ENCODE measurements at regions not wholly inside any gene's neighbourhood (a gene's known extent, or its start where the extent isn't known, plus 50 kb on each side); places are given as distances from the start of the nearest gene placed in this dataset.

DNA sequence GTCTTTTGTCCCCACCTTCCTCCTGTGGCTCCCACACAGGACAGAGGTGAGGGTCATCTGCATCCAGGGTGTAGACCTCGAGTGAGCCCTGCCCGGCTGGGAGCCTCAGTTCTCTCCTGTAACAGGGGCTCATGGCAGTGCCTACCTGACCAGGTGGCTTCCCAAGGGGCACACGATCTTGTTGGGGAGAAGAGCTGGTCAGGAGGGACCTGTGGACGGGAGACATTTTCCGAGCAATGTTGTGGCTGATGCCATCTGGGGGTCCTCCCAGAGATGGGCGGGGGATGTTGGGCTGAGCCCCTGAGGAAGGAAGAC, 51.9 kb downstream of the CEBPB start:
- no peak for DNase-seq (ENCODE audit: low spot score)

DNA sequence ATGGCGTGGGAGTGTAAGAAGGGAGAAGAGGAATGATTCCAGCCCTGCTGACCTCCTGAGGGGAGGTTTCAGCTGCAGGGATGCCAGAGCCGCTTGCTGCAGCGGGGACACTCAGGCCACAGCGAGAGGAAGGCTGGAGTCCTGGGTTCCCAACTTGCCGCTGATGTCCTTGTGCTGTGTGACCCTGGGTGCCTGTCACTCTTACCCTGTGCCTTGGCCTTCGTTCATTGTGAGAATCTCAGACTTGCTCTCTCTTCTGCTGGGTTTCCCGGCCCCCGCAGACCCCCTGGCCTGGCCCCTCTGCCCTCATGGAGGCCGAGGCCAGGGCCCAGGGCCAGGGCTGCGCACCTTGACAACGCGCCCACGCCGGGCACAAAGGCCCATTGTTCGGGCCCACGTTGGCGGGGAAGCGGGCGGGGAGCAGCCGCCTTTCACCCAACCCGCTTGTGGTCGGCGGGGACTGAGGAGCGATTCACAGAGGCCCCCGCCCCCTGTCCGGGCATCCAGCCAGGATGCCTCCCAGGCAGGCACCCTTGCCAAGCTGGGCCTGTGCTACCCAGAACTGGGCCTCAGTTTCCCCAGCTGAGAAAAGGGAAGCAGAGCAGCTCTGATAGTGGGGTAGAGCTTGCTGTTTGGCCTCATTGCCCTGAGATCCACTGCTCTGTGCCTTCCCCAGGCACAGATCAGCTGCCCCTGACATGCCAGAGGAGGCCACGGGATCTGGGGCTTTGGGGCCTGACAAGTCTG, 52.4 kb downstream of the CEBPB start:
- no peak for DNase-seq (ENCODE audit: low spot score)

DNA sequence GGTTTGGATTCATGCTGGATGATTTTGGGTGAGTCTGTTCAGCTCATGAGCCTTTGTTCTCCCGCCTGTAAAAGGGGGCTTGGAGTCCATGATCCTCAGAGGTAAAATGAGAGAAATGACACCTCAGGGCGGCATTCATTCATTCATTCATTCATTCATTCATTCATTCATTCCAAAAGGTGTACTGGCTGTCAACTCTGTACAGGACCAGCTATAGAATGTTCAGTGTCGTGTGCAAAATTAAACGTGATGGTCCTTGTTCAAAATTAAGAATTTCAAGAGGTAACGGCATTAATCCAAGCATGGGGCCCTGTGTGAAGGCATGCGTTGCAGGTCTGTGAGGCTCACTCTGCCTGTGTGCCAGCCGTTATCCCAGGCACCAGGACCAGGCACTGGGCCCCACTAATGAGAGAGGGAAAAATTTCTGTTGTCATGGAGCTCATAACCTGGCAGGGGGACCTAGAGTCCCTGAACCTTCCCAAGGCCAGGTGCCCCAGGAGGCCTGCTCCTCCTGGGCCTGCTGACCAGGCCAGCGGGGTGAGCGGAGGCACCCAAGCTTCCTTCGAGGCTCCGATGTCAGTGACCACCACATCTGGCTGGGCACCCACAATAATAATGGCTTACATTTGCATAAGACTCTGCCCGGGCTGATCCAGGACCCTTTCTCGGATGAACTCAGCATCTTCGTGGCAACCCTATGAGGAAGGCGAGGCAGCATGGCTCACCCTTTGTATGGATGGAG, 53.2 kb downstream of the CEBPB start:
- DNase-seq (ENCODE audit: low spot score), result no peak

DNA sequence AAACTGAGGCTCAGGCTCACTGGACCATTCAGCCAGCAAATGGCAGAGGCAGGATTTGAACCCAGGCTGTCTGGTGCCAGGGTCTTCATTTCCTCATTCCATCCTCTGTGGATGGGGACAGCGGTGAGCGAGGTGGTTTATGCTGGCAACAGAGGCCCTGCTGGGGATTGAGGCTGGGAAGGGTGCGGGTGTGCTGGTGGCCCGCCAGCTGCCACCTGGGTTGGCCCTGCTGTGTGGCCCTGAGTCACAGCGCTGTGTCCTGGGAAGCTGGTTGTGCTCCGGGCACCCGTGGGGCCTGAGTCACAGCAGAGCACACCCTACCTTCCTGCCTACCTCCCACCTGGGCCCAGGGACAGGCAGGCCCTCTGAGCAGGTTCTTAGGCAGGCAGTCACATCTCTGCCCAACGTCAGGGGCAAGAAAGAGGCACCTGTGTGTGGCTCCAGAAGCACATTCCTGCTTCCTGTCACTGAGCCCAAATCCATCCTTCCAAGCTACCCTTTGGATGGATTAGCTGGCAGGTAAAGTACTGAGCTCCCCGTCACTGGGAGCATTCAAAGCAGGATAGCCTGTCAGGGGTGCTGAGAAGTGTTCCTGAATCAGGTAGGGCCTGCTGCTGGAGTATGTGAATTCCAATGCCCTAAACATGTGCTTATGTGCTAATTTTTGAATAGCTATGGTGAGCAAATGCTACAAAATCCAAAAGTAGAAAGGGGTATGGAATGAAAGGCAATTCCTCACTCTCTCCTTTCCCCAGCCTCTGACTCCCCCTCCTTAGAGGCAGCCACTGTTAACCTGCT, 53.9 kb downstream of the CEBPB start:
- DNase-seq (ENCODE audit: low spot score), result no peak

DNA sequence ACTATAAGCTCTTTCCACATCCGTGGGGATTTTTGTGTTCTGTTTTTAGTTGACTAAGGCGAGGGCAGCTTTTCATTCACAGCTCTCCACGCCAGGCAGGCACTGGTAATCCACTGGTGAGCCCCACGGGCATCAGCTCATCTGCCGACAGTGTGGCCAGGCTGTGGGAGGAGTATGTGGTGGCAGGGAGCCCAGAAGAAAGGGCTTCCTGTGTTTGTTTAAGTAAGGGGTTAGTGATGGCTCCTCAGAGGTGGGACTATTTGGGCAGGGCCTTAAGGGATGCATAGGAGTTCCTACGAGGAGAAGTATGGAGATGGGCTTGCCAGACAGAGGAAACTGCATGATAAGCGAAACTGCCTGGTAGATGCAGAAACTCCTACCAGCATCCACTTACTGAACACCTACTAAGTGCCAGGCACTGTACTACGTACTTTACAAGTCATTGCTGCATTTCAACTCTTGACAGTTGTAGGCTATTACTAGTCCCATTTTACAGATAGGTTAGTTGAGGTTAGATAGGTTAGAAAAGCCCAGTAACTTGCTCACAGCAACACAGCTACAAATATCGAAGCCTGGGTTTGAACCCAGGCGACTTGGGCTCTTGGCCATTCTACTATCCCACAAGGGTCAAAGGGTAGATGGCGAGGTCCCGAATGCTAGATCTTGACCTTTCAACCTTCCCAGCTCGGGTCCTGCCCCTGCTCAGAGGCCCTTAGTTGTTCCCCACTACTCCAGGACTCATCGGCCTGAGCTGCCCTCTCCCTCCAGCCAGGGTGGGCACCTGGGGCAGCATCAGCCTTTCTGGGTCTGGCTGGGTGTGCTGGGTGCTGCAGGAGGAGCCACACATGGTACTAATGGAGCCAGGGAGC, 55.1 kb downstream of the CEBPB start:
- DNase-seq (ENCODE audit: low spot score), result no peak

DNA sequence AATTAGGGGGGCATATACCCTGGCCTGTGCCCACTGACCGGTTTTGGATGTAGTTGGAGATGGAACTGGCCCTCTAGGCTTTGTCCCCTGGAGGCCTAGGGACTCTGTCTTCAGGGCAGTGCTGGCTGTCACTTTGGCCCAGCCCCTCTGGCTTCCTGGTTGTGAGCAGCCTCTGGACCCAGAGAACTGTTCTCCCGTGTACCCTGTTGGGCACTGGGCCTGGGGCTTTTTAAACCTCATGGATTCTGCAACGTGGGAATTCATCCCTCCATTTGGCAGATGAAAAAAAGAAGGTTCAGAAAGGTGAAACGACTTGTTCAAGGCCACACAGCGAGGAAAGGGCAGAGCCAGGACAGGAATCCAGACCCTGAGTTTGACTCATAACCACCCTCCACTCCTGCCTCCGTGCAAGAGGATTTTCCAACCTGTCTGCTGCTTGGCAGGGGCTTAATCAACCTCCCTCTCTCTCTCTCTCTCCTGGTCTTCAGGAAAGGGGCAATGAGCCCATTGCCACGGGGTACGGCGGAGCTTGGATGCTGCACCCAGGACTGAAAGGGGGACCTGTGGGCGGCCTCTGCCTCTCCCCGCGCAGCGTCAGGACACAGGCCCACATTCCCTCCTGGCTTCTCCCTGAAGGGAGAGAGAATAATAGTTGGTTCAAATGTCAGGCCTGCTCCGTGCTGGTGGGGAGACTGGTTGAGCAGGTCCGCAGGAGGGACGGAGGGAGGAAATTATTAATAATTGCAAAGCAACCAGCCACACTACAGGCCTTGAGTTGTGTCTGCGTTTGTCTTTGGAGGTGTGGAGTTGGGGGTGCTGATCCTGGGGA, 56.0 kb downstream of the CEBPB start:
- DNase-seq (ENCODE audit: low spot score), result no peak

DNA sequence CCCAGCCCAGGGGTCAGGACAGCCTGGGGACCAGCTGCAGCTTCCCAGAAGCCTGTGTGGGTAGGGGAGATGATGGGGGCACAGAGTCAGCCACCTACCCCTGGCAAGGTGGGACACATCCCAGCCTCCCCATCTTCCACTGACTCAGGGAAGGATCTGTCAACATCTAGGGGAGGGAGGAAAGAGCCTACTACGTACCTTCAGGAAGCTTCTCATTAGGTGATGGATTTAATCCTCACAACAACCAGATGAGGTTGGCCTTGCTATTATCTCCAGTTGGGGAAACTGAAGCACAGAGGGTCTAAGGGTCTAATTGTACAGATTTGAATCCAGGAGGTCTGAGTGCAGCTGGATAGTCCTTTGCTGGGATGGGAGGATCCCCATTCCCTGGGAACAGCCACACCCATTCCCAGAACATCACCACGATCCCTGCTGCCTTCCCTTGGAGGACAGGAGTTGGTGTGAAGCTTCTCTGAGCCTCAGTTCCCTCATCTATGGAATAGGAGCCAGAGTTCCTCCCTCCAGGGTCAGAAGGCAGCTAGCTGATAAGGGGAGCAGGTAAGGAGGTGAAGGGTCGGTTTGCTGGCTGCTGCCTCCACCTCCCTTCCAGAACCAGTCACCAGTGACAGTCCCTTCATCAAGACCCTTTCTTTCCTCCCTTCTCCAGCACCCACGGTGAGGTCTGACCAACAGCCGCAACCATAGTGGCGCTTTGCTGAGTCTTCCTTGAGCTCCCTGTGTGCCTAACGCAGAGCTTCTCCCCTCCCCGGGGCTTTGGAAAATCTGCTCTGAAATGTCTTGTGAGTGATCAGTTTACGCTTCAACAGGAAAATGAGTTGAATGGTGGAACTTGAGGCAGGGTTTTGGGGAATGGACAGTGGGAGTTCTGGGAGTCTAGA, 56.8 kb downstream of the CEBPB start:
- DNase-seq (ENCODE audit: low spot score), result no peak

DNA sequence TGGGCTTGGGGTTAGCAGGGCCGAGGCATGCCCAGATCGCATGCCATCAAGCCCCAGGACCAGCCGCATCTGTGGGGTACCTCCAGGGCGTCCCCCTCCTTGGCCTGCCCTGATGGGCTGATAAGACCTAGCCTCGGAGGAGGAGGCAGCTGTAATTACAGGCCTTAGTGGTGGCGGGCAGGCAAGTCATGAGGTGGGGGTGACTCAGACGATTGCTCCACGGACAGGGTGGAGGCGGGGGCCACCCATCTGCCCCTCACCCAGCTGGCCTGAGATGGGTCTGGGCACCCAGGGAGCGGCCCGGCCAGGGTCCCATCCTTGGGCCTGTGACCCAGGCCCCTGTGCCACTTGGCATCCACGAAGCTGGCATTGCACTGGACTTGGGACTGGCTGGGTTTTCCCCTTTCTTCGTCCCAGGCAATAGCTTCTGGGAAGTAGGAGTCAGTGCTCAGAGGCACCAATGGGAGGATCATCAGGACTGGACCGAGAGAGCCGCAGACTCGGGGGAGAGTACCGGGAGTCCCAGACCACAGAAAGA, 57.5 kb downstream of the CEBPB start:
- no peak for DNase-seq (ENCODE audit: low spot score)

DNA sequence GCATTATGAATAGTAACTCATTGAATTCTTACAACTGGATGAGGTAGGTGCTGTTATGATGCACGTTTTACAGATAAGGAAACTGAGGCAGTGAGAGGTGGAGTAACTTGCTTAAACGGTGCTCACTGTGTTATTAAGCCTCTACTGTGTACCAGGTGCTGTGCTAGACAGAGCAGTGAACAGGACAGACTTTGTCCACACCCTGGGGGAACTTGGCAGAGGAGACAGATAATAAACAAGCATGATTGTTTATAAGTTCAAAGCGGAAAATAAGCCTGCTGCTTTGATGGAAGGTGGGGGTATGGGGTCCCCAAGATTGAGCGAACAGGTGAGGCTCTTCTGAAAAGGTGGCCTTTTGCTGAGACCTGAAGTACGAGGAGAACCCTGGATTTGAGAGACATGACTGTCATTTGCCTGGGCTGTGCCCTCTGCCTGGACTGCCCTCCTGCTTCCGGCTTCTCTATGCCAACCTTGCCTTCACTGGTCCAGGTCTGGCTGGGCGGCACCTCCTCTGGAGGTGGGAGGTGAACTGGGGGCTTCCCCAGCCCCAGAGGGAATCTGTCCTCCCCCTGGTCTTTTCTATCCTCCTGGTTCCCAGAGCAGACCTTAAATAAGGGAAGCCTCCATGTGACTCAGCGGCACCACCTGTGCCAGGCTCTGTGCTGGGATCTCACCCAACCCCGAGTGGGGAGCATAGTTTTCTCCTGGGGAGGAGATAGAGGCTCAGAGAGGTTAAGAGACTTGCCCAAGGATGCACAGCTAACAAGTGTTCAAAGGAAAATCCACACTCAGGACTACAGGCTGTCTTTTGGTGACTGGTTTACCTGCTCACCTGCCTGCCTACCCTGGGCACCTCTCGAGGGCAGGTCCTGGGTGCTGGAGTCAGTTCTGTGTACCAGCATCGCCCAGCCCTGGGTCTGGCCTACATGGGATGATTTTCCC, 59.1 kb downstream of the CEBPB start:
- no peak for DNase-seq (ENCODE audit: low spot score)

DNA sequence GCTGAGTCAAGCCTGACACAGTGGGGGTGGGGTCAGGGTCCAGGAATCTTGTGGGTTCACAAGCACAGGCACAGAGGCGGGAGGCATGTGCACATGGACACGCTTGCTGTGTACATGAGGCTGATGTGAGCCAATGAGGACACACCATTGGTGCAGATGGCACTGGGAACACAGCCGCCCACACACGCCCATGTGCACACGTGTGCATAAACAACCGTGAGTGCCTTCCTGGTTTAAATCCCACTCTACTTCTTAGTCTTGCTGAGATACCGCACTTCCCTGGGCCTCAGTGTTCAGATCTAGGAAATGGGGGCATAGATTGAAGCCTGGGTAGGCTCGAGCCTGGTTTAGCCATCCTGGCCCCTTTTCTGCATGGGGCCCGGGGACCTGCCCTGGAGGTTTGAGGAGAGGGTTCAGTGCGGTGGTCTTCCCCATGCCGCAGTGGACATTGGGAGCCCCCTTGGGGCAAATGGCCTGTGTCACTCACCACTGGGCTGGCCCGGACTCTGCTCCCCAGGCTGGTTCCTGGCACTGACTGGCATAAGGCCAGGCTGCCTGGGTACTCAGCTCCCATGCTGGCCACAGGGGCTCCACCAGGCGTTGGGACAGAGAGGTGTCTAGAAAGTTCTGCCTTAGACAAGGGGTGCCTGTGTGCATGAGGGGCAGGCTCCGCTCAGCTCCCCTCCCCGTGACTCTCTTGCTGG, 60.2 kb downstream of the CEBPB start:
- DNase-seq (ENCODE audit: low spot score), result no peak

DNA sequence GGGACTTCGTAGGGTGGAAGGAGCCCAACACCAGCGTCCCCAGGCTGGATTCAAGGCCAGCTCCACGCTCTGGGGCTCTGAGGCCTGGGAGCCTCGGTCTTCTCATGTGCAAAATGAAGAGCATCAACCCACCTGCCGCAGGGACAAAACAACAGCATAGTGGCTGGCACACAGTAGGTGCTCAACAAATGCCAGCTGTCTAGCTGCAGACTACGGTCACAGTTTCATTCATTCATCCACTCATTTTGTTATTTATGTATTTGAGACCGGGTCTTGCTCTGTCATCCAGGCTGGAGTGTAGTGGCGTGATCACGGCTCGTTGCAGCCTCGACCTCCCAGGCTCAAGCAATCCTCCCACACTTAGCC, 60.7 kb downstream of the CEBPB start:
- no peak for DNase-seq (ENCODE audit: low spot score)

DNA sequence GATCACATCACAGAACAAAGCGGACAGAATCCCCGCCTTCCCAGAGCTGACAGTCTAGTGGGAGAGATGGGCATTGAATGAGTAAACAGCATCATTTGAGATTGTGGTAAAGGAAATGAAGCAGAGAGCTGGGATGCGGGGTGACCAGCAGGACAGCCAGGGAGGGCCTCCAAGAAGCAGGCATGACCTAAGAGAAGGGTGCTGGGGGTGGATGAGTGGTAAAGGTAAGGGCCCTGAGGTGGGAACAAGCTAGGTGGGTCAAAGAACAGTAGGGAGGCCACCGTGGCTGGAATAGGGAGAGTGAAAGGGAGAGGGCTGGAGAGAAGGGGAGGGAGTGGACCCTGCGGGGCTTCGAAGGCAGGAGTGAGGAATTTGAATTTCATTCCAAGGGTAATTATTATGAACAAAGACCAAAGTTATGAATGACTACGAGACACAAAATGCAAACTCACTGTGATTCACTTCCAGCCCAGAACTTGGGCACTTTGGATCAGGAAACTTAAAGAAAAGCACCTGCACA, 61.4 kb downstream of the CEBPB start:
- no peak for DNase-seq (ENCODE audit: low spot score)

DNA sequence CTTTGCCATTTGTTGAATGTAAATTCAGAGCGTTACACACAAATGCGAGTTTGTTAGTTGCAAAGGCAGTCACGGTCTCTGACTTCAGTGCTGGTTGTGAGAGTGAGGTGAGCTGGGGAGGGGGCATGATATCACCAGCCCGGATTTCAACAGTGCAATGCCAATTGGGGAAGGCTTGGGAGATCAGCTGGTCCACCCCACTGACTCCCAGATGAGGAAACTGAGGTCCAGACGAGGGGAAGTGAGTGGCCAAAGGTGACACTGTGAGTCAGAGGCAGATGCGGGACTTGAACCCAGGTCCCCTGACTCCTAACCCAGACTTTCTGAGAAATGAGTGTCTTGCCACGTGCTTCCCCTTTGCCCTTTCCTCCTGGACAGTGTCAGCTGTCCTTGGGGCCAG, 62.1 kb downstream of the CEBPB start:
- DNase-seq (ENCODE audit: low spot score), result no peak

DNA sequence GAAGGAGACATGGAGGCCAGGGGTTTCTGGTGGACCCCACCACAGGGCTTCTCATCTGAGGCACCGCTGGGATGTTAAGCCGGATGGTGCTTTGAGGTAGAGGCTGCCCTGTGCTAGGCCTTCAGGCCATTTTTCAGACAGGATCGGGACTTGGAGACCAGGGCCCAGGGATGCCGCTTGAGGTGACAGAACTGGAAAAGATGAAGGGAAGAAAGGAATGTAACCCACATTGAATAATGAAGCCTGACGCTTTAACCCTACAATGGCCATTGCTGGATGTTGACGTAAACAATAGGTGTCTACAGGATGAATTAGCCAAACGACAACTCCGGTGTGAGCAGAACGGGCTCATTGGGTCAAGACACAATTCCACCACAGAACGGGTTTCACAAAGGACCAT, 62.5 kb downstream of the CEBPB start:
- no peak for DNase-seq (ENCODE audit: low spot score)

DNA sequence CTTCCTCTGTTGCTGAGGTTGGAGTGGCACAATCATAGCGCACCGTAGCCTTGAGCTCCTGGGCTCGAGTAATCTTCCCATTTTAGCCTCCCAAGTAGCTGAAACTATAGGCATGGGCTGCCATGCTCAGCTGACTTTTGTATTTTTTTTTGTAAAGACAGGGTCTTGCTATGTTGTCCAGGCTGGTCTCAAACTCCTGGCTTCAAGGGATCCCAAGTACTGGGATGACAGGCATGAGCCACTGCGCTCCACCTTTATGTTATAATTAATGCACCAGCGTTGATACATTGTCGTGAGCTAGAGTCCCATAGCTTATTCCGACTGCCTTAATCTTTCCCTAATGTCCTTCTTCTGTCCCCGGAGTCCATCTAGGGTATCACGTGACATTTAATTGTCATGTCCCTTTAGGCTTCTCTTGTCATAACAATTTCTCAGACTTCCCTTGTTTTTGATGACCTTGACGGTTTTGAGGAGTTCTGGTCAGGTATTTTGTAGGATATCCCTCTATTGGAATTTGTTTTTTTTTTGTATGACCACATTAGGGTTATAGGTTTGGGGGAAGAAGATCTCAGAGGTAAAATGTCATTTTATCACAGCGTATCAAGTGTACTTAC, 63.9 kb downstream of the CEBPB start:
- no peak for DNase-seq (ENCODE audit: low spot score)

DNA sequence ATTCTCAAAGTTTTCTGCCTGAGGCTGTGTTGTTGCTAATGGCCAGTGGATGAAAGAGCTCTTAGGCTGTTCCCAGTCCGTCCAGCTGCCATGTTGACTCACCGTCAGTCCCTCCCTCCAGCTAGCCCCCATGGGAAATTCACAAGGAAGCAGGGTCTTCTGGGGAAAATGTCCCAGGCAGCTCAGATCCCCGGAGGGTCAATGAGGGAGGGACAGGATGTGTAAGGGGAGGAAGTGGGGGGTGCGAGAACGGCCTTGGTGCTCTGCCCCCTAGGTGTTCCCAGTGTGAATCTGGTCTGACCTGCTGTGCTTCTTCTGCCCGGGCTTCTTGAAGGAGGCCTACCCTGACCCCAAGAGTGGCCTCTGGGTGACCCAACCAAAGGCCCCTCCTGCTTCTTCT, 65.9 kb downstream of the CEBPB start:
- DNase-seq (ENCODE audit: low spot score), result no peak

DNA sequence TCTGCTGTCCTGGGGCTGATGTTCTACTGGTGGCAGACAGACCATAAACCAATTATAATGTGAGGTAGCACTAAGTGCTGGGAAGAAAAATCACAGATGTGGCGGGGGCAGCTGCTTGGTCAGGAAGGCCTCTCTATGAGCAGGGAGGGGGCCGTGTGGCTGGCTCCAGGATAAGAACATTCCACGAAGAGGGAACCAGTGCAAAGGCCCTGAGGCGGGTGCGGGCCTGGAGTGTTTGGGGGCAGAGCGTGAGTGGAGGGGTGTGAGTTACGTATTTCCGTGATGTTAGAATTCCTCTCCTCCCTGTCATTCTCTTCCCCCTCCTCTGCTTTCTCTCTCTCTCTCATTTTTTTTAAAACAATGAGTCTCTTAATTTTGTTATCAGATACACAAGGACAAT, 67.2 kb downstream of the CEBPB start:
- DNase-seq (ENCODE audit: low spot score), result no peak

Measured in germinal center (tissue), 1 donor.